A673 (cell line): ENCODE measurements at regions not wholly inside any gene's neighbourhood (a gene's known extent, or its start where the extent isn't known, plus 50 kb on each side); places are given as distances from the start of the nearest gene placed in this dataset.

Experiments used
- EZH2 ChIP-seq: fragments of 200-600 bp; sonication (generic); IDR thresholded peaks from 2 replicates; pipeline ENCODE4 v1.6.1; 2017; ENCODE audit warnings: borderline replicate concordance, low read depth, mild to moderate bottlenecking, mixed read lengths, antibody characterized with exemption, low read length; ENCODE audit not compliant: poor library complexity, severe bottlenecking
- TF ChIP-seq, protein P1 (sequence below): fragments of 300-800, 200-600 bp; sonication (generic); conservative IDR thresholded peaks from 2 replicates; pipeline ENCODE4 v1.5.1; 2017; ENCODE audit warnings: low read depth, mild to moderate bottlenecking, antibody characterized with exemption, low read length, moderate library complexity, mixed read lengths

DNA sequence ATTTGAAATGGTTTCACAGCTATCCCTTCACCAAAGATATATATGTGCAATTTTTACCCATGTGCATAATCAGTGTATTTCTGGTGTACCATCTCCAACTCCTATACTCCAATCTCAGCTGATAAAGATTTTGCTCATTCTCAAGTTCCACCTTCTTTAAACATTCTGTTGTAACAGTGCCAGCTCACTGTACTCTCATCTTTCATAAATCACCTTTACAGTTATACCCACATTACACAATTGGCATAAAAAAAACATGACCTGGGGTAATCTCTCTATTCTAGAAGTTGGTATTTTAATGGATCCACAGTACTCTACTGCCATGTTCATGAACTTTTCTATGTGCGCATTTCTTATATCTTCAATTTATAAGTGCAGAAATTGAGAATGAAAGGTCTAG, 339.9 kb upstream of the DPH6 start:
- TF ChIP-seq, protein P1, sequence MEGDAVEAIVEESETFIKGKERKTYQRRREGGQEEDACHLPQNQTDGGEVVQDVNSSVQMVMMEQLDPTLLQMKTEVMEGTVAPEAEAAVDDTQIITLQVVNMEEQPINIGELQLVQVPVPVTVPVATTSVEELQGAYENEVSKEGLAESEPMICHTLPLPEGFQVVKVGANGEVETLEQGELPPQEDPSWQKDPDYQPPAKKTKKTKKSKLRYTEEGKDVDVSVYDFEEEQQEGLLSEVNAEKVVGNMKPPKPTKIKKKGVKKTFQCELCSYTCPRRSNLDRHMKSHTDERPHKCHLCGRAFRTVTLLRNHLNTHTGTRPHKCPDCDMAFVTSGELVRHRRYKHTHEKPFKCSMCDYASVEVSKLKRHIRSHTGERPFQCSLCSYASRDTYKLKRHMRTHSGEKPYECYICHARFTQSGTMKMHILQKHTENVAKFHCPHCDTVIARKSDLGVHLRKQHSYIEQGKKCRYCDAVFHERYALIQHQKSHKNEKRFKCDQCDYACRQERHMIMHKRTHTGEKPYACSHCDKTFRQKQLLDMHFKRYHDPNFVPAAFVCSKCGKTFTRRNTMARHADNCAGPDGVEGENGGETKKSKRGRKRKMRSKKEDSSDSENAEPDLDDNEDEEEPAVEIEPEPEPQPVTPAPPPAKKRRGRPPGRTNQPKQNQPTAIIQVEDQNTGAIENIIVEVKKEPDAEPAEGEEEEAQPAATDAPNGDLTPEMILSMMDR = no peak
- no peak for TF ChIP-seq EZH2
